A549 (cell line): ENCODE measurements at regions not wholly inside any gene's neighbourhood (a gene's known extent, or its start where the extent isn't known, plus 50 kb on each side); places are given as distances from the start of the nearest gene placed in this dataset.

Experiments
- ATAC-seq, 2 experiments: fragments of 200-7000 bp in 1 of 2; fragments of >200 bp in 1 of 2; cut with Nextera tagmentation in 1 of 2; cut with Tn5 transposase in 1 of 2; 3 replicates each; pipeline versions ENCODE4 v1.8.0 to v1.9.1; 2018 to 2020; ENCODE audit warnings: mild to moderate bottlenecking in 1 of 2, moderate library complexity in 1 of 2
- CTCF ChIA-PET: fragments of 300-600 bp; sonication (Branson Sonifier 250); formaldehyde crosslinking; extraction: SDS; loops from one replicate; lab custom pipeline; 2021; ENCODE audit warnings: antibody characterized with exemption, inconsistent platforms; lab: Yijun Ruan, JAX
- POLR2A ChIA-PET: fragments of 350-600 bp; formaldehyde crosslinking; extraction: SDS; loops from one replicate; lab custom pipeline; 2021; ENCODE audit warnings: antibody characterized with exemption, inconsistent platforms; lab: Yijun Ruan, JAX
- DNase-seq, 2 experiments: peaks; one replicate each; pipeline versions ENCODE4 v3.0.0 to v3.0.0-alpha.2; 2011 to 2016; ENCODE audit warnings: low read depth in 1 of 2, low spot score in 1 of 2
- FAIRE-seq: peaks from 2 replicates; lab custom pipeline; 2011; peaks lifted over from hg19 to GRCh38; lab: Jason Lieb, UNC
- H3K27ac ChIP-seq, 2 experiments: fragments of >200 bp; sonication (Bioruptor Twin); formaldehyde crosslinking; 3 replicates each; pipeline ENCODE4 v1.5.1; 2016 to 2017
- H3K4me1 ChIP-seq: fragments of >200 bp; sonication (Bioruptor Twin); formaldehyde crosslinking; 3 replicates; pipeline ENCODE4 v1.6.1; 2016
- H3K4me2 ChIP-seq: fragments of >200 bp; sonication (Bioruptor Twin); formaldehyde crosslinking; 3 replicates; pipeline ENCODE4 v1.6.1; 2016
- H3K4me3 ChIP-seq: fragments of >200 bp; sonication (Bioruptor Twin); formaldehyde crosslinking; 3 replicates; pipeline ENCODE4 v1.5.1; 2016
- H3K9me3 ChIP-seq: fragments of >200 bp; sonication (Bioruptor Twin); formaldehyde crosslinking; 3 replicates; pipeline ENCODE4 v1.6.1; 2016
- EHMT2 ChIP-seq: fragments of 200-600 bp; sonication (generic); IDR thresholded peaks from 2 replicates; pipeline ENCODE4 v1.6.1; 2016; ENCODE audit warnings: antibody characterized with exemption, low read depth, mild to moderate bottlenecking, moderate library complexity
- ELK1 ChIP-seq: fragments of 150-350 bp; IDR thresholded peaks from 2 replicates; pipeline ENCODE4 v1.6.1; 2014; ENCODE audit warnings: low read depth, mild to moderate bottlenecking, low read length
- EP300 ChIP-seq, 2 experiments: fragments of >200 bp; sonication (Bioruptor Twin); formaldehyde crosslinking; IDR thresholded peaks; 2 replicates in 1 of 2; 3 replicates in 1 of 2; pipeline ENCODE4 v1.6.1; 2016 to 2017
- ESRRA ChIP-seq: fragments of 150-350 bp; IDR thresholded peaks from 2 replicates; pipeline ENCODE4 v1.6.1; 2014; ENCODE audit warnings: mild to moderate bottlenecking, low read length, borderline replicate concordance
- HOXA7 ChIP-seq: fragments of 250-450 bp; sonication (Bioruptor Pico); IDR thresholded peaks from 2 replicates; pipeline ENCODE4 v1.5.0; 2020; ENCODE audit warnings: mild to moderate bottlenecking, moderate library complexity
- KDM5A ChIP-seq: fragments of 200-600 bp; sonication (generic); IDR thresholded peaks from 2 replicates; pipeline ENCODE4 v1.6.1; 2016; ENCODE audit warnings: antibody characterized with exemption, mild to moderate bottlenecking
- MAFK ChIP-seq: fragments of 450-650 bp; IDR thresholded peaks from 2 replicates; pipeline ENCODE4 v1.6.1; 2014; ENCODE audit not compliant: partially characterized antibody
- MAZ ChIP-seq: fragments of 150-350 bp; IDR thresholded peaks from 2 replicates; pipeline ENCODE4 v1.6.1; 2014; ENCODE audit warnings: antibody characterized with exemption, low read depth, low read length, borderline replicate concordance
- NPAS2 ChIP-seq: fragments of 250-450 bp; sonication (Bioruptor Pico); IDR thresholded peaks from 2 replicates; pipeline ENCODE4 v1.8.0; 2022; ENCODE audit warnings: mild to moderate bottlenecking, moderate library complexity, borderline replicate concordance
- POLR2A ChIP-seq: IDR thresholded peaks from 2 replicates; pipeline ENCODE4 v1.6.1; 2012; ENCODE audit warnings: mild to moderate bottlenecking, low read length
- POLR2AphosphoS2 ChIP-seq: conservative IDR thresholded peaks from 2 replicates; pipeline ENCODE4 v1.6.1; 2012; ENCODE audit warnings: low read length, improper control_type of control experiment, inconsistent platforms
- RAD21 ChIP-seq, 2 experiments: fragments of >200 bp in 1 of 2; sonication (Bioruptor Twin) in 1 of 2; formaldehyde crosslinking in 1 of 2; IDR thresholded peaks in 1 of 2; conservative IDR thresholded peaks in 1 of 2; 2 replicates in 1 of 2; 3 replicates in 1 of 2; pipeline ENCODE4 v1.6.1; 2012 to 2018; ENCODE audit warnings: inconsistent platforms in 1 of 2
- RARB ChIP-seq: fragments of 250-450 bp; sonication (Bioruptor Pico); IDR thresholded peaks from 2 replicates; pipeline ENCODE4 v1.8.0; 2021; ENCODE audit warnings: mild to moderate bottlenecking, moderate library complexity
- RFX5 ChIP-seq: fragments of 450-650 bp; IDR thresholded peaks from 2 replicates; pipeline ENCODE4 v1.7.1; 2014; ENCODE audit warnings: antibody characterized with exemption, mild to moderate bottlenecking, moderate library complexity
- SMC3 ChIP-seq: fragments of >200 bp; sonication (Bioruptor Twin); formaldehyde crosslinking; IDR thresholded peaks from 3 replicates; pipeline ENCODE4 v1.6.1; 2018; ENCODE audit warnings: inconsistent platforms
- ZC3H11A ChIP-seq: fragments of 450-650 bp; IDR thresholded peaks from 2 replicates; pipeline ENCODE4 v1.6.1; 2014; ENCODE audit warnings: antibody characterized with exemption, mild to moderate bottlenecking
- WGBS: methylation state at CpG from one replicate; pipeline ENCODE4 v1.1.6; 2017; ENCODE audit errors: missing lambda C conversion rate; 5-methylcytosine and 5-hydroxymethylcytosine counted together
- TF ChIP-seq, protein P1 (sequence below): IDR thresholded peaks from 2 replicates; pipeline ENCODE4 v1.6.1; 2012
- TF ChIP-seq, protein P2 (sequence below): fragments of 250-450 bp; sonication (Bioruptor Pico); IDR thresholded peaks from 2 replicates; pipeline ENCODE4 v1.5.0; 2021; ENCODE audit warnings: mild to moderate bottlenecking, moderate library complexity, borderline replicate concordance
- TF ChIP-seq, protein P3 (sequence below): fragments of 450-650 bp; IDR thresholded peaks from 2 replicates; pipeline ENCODE4 v1.6.1; 2014; ENCODE audit warnings: antibody characterized with exemption
- TF ChIP-seq, protein P4 (sequence below): fragments of >200 bp; sonication (Bioruptor Twin); formaldehyde crosslinking; IDR thresholded peaks from 3 replicates; pipeline ENCODE4 v1.5.1; 2016
- TF ChIP-seq, protein P5 (sequence below): IDR thresholded peaks from 2 replicates; pipeline ENCODE4 v1.6.1; 2012
- TF ChIP-seq, protein P6 (sequence below): fragments of 200-600 bp; sonication (generic); IDR thresholded peaks from 2 replicates; pipeline ENCODE4 v1.6.1; 2016; ENCODE audit warnings: antibody characterized with exemption, mild to moderate bottlenecking, moderate library complexity

DNA sequence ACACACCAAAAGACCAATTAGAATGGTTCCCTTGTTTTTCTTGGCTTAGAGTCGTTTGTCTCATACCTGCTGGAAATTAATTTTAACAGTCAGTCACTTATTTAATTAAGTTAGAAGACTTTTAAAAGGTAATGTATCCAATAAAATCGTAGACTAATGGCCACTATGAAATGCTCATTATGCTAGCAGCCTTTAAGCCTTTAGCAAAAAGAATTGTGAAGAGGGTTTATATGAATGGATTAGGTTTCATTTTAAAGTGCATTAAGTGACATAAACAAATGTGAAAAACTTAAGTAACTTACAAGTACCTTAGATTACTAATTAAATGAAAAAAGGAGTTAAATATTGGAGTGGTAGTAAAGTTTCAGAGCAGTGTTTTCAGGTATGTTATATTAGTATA, 139.6 kb downstream of the RXFP2 start:
- FAIRE-seq: no peak

DNA sequence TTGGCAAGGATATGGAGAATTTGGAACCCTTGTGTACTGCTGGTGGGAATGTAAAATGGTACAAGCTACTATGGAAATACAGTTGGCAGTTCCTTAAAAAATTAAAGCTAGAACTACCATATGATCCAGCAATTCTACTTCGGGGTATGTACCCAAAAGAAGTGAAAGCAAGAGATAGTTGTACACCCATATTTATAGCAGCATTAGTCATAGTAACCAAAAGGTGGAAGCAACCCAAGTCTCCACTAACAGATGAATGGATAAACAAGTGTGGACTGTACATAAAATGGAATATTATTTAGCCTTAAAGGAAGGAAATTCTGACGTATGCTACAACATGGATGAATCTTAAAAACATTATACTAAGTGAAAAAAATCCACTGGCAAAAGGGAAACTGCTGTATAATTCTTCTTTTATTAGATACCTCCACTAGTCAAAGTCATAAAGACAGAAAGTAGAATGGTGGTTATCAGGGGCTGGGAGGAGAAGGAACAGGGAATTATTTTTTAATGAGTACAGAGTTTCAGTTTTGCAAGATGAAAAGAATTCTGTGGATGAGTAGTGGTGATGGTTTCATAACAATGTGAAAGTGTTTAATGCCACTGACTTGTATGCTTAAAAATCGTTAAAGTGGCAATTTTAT, 141.6 kb downstream of the RXFP2 start:
- ChIA-PET CTCF (no interaction called here), POLR2A (no interaction called here)
- DNase-seq (no peak), ATAC-seq (no peak), FAIRE-seq (no peak)
- H3K27ac ChIP-seq: no peak overlapping the region
- H3K4me1 ChIP-seq: no peaks in the 10 kb centered on the region
- WGBS: 4% methylated on average over 3 of the region's 3 CpGs
- no peak overlapping the region for H3K4me3 ChIP-seq
- no peak overlapping the region for H3K4me2 ChIP-seq
- H3K9me3 ChIP-seq: no peaks in the 10 kb centered on the region
- TF ChIP-seq MAZ (no peak), RFX5 (no peak), RARB (CRISPR knock-in tag) (no peak), HOXA7 (CRISPR knock-in tag) (no peak), SMC3 (no peak), KDM5A (no peak)
- TF ChIP-seq, protein P1, sequence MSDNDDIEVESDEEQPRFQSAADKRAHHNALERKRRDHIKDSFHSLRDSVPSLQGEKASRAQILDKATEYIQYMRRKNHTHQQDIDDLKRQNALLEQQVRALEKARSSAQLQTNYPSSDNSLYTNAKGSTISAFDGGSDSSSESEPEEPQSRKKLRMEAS: no peak
- TF ChIP-seq, protein P2, sequence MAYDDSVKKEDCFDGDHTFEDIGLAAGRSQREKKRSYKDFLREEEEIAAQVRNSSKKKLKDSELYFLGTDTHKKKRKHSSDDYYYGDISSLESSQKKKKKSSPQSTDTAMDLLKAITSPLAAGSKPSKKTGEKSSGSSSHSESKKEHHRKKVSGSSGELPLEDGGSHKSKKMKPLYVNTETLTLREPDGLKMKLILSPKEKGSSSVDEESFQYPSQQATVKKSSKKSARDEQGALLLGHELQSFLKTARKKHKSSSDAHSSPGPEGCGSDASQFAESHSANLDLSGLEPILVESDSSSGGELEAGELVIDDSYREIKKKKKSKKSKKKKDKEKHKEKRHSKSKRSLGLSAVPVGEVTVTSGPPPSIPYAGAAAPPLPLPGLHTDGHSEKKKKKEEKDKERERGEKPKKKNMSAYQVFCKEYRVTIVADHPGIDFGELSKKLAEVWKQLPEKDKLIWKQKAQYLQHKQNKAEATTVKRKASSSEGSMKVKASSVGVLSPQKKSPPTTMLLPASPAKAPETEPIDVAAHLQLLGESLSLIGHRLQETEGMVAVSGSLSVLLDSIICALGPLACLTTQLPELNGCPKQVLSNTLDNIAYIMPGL (CRISPR knock-in tag): no peak
- TF ChIP-seq, all 56 proteins: peak for 0

More for the DNA sequence above, 139.6 kb downstream of the RXFP2 start:
- Histone ChIP-seq H3K9me3 (no peaks in the 10 kb centered on the region), H3K4me1 (no peaks in the 10 kb centered on the region), H3K27ac (no peak overlapping the region), H3K4me3 (no peak overlapping the region), H3K4me2 (no peak overlapping the region)
- ChIA-PET CTCF (no interaction called here), POLR2A (no interaction called here)
- 5% methylated on average over 2 of the region's 2 CpGs for WGBS
- no peak for TF ChIP-seq MAFK
- TF ChIP-seq, protein P3, sequence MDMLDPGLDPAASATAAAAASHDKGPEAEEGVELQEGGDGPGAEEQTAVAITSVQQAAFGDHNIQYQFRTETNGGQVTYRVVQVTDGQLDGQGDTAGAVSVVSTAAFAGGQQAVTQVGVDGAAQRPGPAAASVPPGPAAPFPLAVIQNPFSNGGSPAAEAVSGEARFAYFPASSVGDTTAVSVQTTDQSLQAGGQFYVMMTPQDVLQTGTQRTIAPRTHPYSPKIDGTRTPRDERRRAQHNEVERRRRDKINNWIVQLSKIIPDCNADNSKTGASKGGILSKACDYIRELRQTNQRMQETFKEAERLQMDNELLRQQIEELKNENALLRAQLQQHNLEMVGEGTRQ: no peak
- TF ChIP-seq EP300 (IDR thresholded peaks at IDR 0.05): no peak
- TF ChIP-seq, protein P4, sequence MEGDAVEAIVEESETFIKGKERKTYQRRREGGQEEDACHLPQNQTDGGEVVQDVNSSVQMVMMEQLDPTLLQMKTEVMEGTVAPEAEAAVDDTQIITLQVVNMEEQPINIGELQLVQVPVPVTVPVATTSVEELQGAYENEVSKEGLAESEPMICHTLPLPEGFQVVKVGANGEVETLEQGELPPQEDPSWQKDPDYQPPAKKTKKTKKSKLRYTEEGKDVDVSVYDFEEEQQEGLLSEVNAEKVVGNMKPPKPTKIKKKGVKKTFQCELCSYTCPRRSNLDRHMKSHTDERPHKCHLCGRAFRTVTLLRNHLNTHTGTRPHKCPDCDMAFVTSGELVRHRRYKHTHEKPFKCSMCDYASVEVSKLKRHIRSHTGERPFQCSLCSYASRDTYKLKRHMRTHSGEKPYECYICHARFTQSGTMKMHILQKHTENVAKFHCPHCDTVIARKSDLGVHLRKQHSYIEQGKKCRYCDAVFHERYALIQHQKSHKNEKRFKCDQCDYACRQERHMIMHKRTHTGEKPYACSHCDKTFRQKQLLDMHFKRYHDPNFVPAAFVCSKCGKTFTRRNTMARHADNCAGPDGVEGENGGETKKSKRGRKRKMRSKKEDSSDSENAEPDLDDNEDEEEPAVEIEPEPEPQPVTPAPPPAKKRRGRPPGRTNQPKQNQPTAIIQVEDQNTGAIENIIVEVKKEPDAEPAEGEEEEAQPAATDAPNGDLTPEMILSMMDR: no peak
- no peak for TF ChIP-seq ELK1
- no peak for TF ChIP-seq POLR2AphosphoS2
- no peak for TF ChIP-seq ESRRA
- TF ChIP-seq MAZ: no peak
- TF ChIP-seq ZC3H11A: no peak
- TF ChIP-seq RAD21 (conservative IDR thresholded peaks at IDR 0.05 in 1 of 2, IDR thresholded peaks at IDR 0.05 in 1 of 2): no peak
- TF ChIP-seq EHMT2: no peak
- no peak for TF ChIP-seq POLR2A
- TF ChIP-seq, protein P5, sequence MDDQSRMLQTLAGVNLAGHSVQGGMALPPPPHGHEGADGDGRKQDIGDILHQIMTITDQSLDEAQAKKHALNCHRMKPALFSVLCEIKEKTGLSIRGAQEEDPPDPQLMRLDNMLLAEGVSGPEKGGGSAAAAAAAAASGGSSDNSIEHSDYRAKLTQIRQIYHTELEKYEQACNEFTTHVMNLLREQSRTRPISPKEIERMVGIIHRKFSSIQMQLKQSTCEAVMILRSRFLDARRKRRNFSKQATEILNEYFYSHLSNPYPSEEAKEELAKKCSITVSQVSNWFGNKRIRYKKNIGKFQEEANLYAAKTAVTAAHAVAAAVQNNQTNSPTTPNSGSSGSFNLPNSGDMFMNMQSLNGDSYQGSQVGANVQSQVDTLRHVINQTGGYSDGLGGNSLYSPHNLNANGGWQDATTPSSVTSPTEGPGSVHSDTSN: no peak
- TF ChIP-seq, protein P6, sequence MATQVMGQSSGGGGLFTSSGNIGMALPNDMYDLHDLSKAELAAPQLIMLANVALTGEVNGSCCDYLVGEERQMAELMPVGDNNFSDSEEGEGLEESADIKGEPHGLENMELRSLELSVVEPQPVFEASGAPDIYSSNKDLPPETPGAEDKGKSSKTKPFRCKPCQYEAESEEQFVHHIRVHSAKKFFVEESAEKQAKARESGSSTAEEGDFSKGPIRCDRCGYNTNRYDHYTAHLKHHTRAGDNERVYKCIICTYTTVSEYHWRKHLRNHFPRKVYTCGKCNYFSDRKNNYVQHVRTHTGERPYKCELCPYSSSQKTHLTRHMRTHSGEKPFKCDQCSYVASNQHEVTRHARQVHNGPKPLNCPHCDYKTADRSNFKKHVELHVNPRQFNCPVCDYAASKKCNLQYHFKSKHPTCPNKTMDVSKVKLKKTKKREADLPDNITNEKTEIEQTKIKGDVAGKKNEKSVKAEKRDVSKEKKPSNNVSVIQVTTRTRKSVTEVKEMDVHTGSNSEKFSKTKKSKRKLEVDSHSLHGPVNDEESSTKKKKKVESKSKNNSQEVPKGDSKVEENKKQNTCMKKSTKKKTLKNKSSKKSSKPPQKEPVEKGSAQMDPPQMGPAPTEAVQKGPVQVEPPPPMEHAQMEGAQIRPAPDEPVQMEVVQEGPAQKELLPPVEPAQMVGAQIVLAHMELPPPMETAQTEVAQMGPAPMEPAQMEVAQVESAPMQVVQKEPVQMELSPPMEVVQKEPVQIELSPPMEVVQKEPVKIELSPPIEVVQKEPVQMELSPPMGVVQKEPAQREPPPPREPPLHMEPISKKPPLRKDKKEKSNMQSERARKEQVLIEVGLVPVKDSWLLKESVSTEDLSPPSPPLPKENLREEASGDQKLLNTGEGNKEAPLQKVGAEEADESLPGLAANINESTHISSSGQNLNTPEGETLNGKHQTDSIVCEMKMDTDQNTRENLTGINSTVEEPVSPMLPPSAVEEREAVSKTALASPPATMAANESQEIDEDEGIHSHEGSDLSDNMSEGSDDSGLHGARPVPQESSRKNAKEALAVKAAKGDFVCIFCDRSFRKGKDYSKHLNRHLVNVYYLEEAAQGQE: no peak
- TF ChIP-seq NPAS2: no peak
- ATAC-seq (no peak), DNase-seq (no peak)
